ENCODE measurements at regions not wholly inside any gene's neighbourhood (a gene's known extent, or its start where the extent isn't known, plus 50 kb on each side); places are given as distances from the start of the nearest gene placed in this dataset.

GRCh38 chr1:38328278-38329035 is 281.9 kb upstream of the POU3F1 start:
- H3K9me3 Mint-ChIP-seq, result no peaks in the 10 kb centered on the region
- no peaks in the 10 kb centered on the region for H3K4me1 Mint-ChIP-seq
- no peak overlapping the region for H3K27ac Mint-ChIP-seq
- intact Hi-C loops (cut with micrococcal nuclease), result no loop called here
- ATAC-seq (ENCODE audit: low read depth), result no peak
- no peaks in the 10 kb centered on the region for H3K36me3 Mint-ChIP-seq (ENCODE audit: low read depth)
- no peak overlapping the region for H3K4me3 Mint-ChIP-seq
- no peak for DNase-seq
- POLR2A ChIA-PET, result no interaction called here
- no peak for TF ChIP-seq CTCF (IDR thresholded peaks at IDR 0.05)
- H3K27me3 Mint-ChIP-seq, result no peaks in the 10 kb centered on the region
- CTCF ChIA-PET, result no interaction called here

- Mint-ChIP-seq H3K9me3 (no peaks in the 10 kb centered on the region), H3K4me1 (no peaks in the 10 kb centered on the region), H3K27me3 (peaks cover 7% of the 10 kb centered on the region), H3K27ac (no peak overlapping the region), H3K4me3 (no peak overlapping the region), H3K36me3 (ENCODE audit: low read depth) (no peaks in the 10 kb centered on the region)
- no peak for TF ChIP-seq CTCF (IDR thresholded peaks at IDR 0.05)
- DNase-seq, result no peak
- POLR2A ChIA-PET, result no interaction called here
- CTCF ChIA-PET, result no interaction called here
- no peak for ATAC-seq (ENCODE audit: low read depth)
- intact Hi-C loops (cut with micrococcal nuclease), result no loop called here
Observed at GRCh38 chr1:38327559-38327973, 281.0 kb upstream of the POU3F1 start.

GRCh38 chr1:38326856-38327255 is 280.3 kb upstream of the POU3F1 start:
- TF ChIP-seq CTCF (IDR thresholded peaks at IDR 0.05), result no peak
- Mint-ChIP-seq H3K9me3 (no peaks in the 10 kb centered on the region), H3K4me3 (no peak overlapping the region), H3K27ac (no peak overlapping the region), H3K27me3 (peaks cover 9% of the 10 kb centered on the region), H3K4me1 (no peaks in the 10 kb centered on the region), H3K36me3 (ENCODE audit: low read depth) (no peaks in the 10 kb centered on the region)
- POLR2A ChIA-PET, result no interaction called here
- CTCF ChIA-PET, result no interaction called here
- no peak for DNase-seq
- ATAC-seq (ENCODE audit: low read depth), result no peak
- intact Hi-C loops (cut with micrococcal nuclease), result no loop called here

GRCh38 chr1:38326135-38326534 is 279.5 kb upstream of the POU3F1 start:
- Mint-ChIP-seq H3K27me3 (peaks cover 9% of the 10 kb centered on the region), H3K4me3 (no peak overlapping the region), H3K36me3 (ENCODE audit: low read depth) (no peaks in the 10 kb centered on the region), H3K9me3 (peaks cover 1% of the 10 kb centered on the region), H3K27ac (no peak overlapping the region), H3K4me1 (no peaks in the 10 kb centered on the region)
- ChIA-PET CTCF (no interaction called here), POLR2A (no interaction called here)
- DNase-seq, result no peak
- TF ChIP-seq CTCF (IDR thresholded peaks at IDR 0.05), result no peak
- no peak for ATAC-seq (ENCODE audit: low read depth)
- intact Hi-C loops (cut with micrococcal nuclease), result no loop called here

- Mint-ChIP-seq H3K36me3 (ENCODE audit: low read depth) (no peaks in the 10 kb centered on the region), H3K4me3 (no peak overlapping the region), H3K4me1 (no peaks in the 10 kb centered on the region), H3K27ac (no peak overlapping the region), H3K9me3 (peaks cover 3% of the 10 kb centered on the region), H3K27me3 (peaks cover 18% of the 10 kb centered on the region)
- no peak for TF ChIP-seq CTCF (IDR thresholded peaks at IDR 0.05)
- intact Hi-C loops (cut with micrococcal nuclease), result no loop called here
- CTCF ChIA-PET, result no interaction called here
- no peak for DNase-seq
- POLR2A ChIA-PET, result no interaction called here
- no peak for ATAC-seq (ENCODE audit: low read depth)
Observed at GRCh38 chr1:38312753-38313152, 266.2 kb upstream of the POU3F1 start.

Measured in activated B cell treated with CpG ODN at 0.5 μM for 24 hours (primary cell).